ENCODE measurements at regions not wholly inside any gene's neighbourhood (a gene's known extent, or its start where the extent isn't known, plus 50 kb on each side); places are given as distances from the start of the nearest gene placed in this dataset.

- no peak for TF ChIP-seq CTCF (optimal IDR thresholded peaks at IDR 0.05 in 1 of 3, IDR thresholded peaks at IDR 0.05 in 1 of 3, conservative IDR thresholded peaks at IDR 0.05 in 1 of 3; ENCODE audit: extremely low read depth in 1 of 3, insufficient read depth in 2 of 3, low read length in 3 of 3)
- no peak for TF ChIP-seq EZH2 (IDR thresholded peaks at IDR 0.05; ENCODE audit: low read length)
These were observed 457.3 kb upstream of the ISX start for GRCh38 chr22:34608540-34609115.

Data from keratinocyte (primary cell).